ENCODE measurements at regions not wholly inside any gene's neighbourhood (a gene's known extent, or its start where the extent isn't known, plus 50 kb on each side); places are given as distances from the start of the nearest gene placed in this dataset.

GRCh38 chr1:39116860-39117728, 87.4 kb upstream of the MACF1 start (continued):
- TF ChIP-seq ZKSCAN8 (CRISPR knock-in tag; IDR thresholded peaks at IDR 0.05) (no peak), BCLAF1 (IDR thresholded peaks at IDR 0.05; ENCODE audit: borderline replicate concordance in 1 of 2, control insufficient read depth in 1 of 2, low read depth in 2 of 2, low read length in 1 of 2) (no peak), ATF7 (IDR thresholded peaks at IDR 0.05) (0 out of 2 replicates have a peak, but pooled peaks have one; percentile 62), GTF3C2 (IDR thresholded peaks at IDR 0.05; ENCODE audit: borderline replicate concordance, extremely low read depth, insufficient read length) (no peak), TEAD4 (IDR thresholded peaks at IDR 0.05; ENCODE audit: low read length) (peak; percentile 52), TEAD4 (CRISPR knock-in tag; IDR thresholded peaks at IDR 0.05; ENCODE audit: borderline replicate concordance) (no peak), BDP1 (IDR thresholded peaks at IDR 0.05; ENCODE audit: insufficient read depth, insufficient read length) (no peak), HMBOX1 (IDR thresholded peaks at IDR 0.05) (peak; percentile 54), HNRNPL (IDR thresholded peaks at IDR 0.05; ENCODE audit: low read depth, low read length) (no peak), EGR1 (conservative IDR thresholded peaks at IDR 0.05) (no peak), FOXP1 (CRISPR knock-in tag; IDR thresholded peaks at IDR 0.05) (no peak), ATF1 (CRISPR knock-in tag; IDR thresholded peaks at IDR 0.05) (no peak), ATF1 (tag; IDR thresholded peaks at IDR 0.05) (peak; percentile 41; the same call in 1 of the 2 replicates), ZBTB34 (CRISPR knock-in tag; IDR thresholded peaks at IDR 0.05) (no peak), OTX1 (CRISPR knock-in tag; IDR thresholded peaks at IDR 0.05) (no peak), TRIM25 (IDR thresholded peaks at IDR 0.05; ENCODE audit: borderline replicate concordance) (no peak), ZNF586 (CRISPR knock-in tag; conservative IDR thresholded peaks at IDR 0.05) (no peak), ZNF717 (CRISPR knock-in tag; IDR thresholded peaks at IDR 0.05) (no peak)
